ENCODE measurements at regions not wholly inside any gene's neighbourhood (a gene's known extent, or its start where the extent isn't known, plus 50 kb on each side); places are given as distances from the start of the nearest gene placed in this dataset.
A peak's percentile ranks its signal among the peaks of the same experiment; 100 is the strongest.

- H3K4me3 ChIP-seq (ENCODE audit: low read depth, low read length), result no peak overlapping the region
- no peak for TF ChIP-seq CTCF (IDR thresholded peaks at IDR 0.05; ENCODE audit: insufficient read depth, low read depth, low read length)
- no peak for DNase-seq (ENCODE audit: low read depth)
Measured at GRCh38 chrX:45664727-45665290, 464.1 kb upstream of the DIPK2B start.

- no peak overlapping the region for H3K4me3 ChIP-seq (ENCODE audit: low read depth, low read length)
- no peak for DNase-seq (ENCODE audit: low read depth)
- TF ChIP-seq CTCF (IDR thresholded peaks at IDR 0.05; ENCODE audit: insufficient read depth, low read depth, low read length), result no peak
Measured at GRCh38 chrX:45660477-45660876, 459.8 kb upstream of the DIPK2B start.

- H3K4me3 ChIP-seq (ENCODE audit: low read depth, low read length), result no peak overlapping the region
- TF ChIP-seq CTCF (IDR thresholded peaks at IDR 0.05; ENCODE audit: insufficient read depth, low read depth, low read length), result no peak
- no peak for DNase-seq (ENCODE audit: low read depth)
Measured at GRCh38 chrX:45633419-45633818, 432.7 kb upstream of the DIPK2B start.

- TF ChIP-seq CTCF (IDR thresholded peaks at IDR 0.05; ENCODE audit: insufficient read depth, low read depth, low read length), result no peak
- no peak overlapping the region for H3K4me3 ChIP-seq (ENCODE audit: low read depth, low read length)
- no peak for DNase-seq (ENCODE audit: low read depth)
Measured at GRCh38 chrX:45632506-45632905, 431.8 kb upstream of the DIPK2B start.

- no peak for DNase-seq (ENCODE audit: low read depth)
- no peak for TF ChIP-seq CTCF (IDR thresholded peaks at IDR 0.05; ENCODE audit: insufficient read depth, low read depth, low read length)
- H3K4me3 ChIP-seq (ENCODE audit: low read depth, low read length), result no peak overlapping the region
Measured at GRCh38 chrX:45630078-45630477, 429.4 kb upstream of the DIPK2B start.

- TF ChIP-seq CTCF (IDR thresholded peaks at IDR 0.05; ENCODE audit: insufficient read depth, low read depth, low read length), result no peak
- no peak overlapping the region for H3K4me3 ChIP-seq (ENCODE audit: low read depth, low read length)
- no peak for DNase-seq (ENCODE audit: low read depth)
Measured at GRCh38 chrX:45628041-45628440, 427.4 kb upstream of the DIPK2B start.

- no peak overlapping the region for H3K4me3 ChIP-seq (ENCODE audit: low read depth, low read length)
- peak; percentile 85 for DNase-seq (ENCODE audit: low read depth)
- no peak for TF ChIP-seq CTCF (IDR thresholded peaks at IDR 0.05; ENCODE audit: insufficient read depth, low read depth, low read length)
Measured at GRCh38 chrX:45623266-45623665, 422.6 kb upstream of the DIPK2B start.
